NCI-H774 (cell line): ENCODE measurements at regions not wholly inside any gene's neighbourhood (a gene's known extent, or its start where the extent isn't known, plus 50 kb on each side); places are given as distances from the start of the nearest gene placed in this dataset.
"Not testable (repeated sequence)": the region's sequence is repeated elsewhere in the genome, so short reads cannot be mapped to it uniquely, and the experiment has no call there.

ENCODE experiments used
- DNase-seq: peaks from one replicate; lab custom pipeline; 2025; lab: John Stamatoyannopoulos, UW

- not testable (repeated sequence) for DNase-seq
These were observed 55.3 kb upstream of the THOC2 start for GRCh38 chrX:123788193-123788592.

GRCh38 chrX:123788744-123789143, 55.9 kb upstream of the THOC2 start:
- DNase-seq, result no peak

GRCh38 chrX:123797543-123798447, 62.1 kb upstream of the XIAP start:
- DNase-seq, result no peak

- DNase-seq, result peak; percentile 41
These were observed 61.0 kb upstream of the XIAP start for GRCh38 chrX:123798706-123799430.

GRCh38 chrX:123801901-123802300, 58.0 kb upstream of the XIAP start:
- no peak for DNase-seq

- peak; percentile 93 for DNase-seq
These were observed 56.4 kb upstream of the XIAP start for GRCh38 chrX:123803331-123803983.

- DNase-seq, result not testable (repeated sequence)
These were observed 55.9 kb upstream of the XIAP start for GRCh38 chrX:123803984-123804365.

GRCh38 chrX:123807835-123808416, 51.9 kb upstream of the XIAP start:
- peak; percentile 40 for DNase-seq

- DNase-seq, result no peak
These were observed 49.9 kb upstream of the XIAP start for GRCh38 chrX:123809854-123810375.
